ENCODE measurements at regions not wholly inside any gene's neighbourhood (a gene's known extent, or its start where the extent isn't known, plus 50 kb on each side); places are given as distances from the start of the nearest gene placed in this dataset.
A peak's percentile ranks its signal among the peaks of the same experiment; 100 is the strongest.

GRCh38 chr10:83995738-83996331 lies 143.5 kb upstream of the GHITM start:
- DNase-seq (ENCODE audit: low spot score): no peak
- Histone ChIP-seq H3K9me3 (no peaks in the 10 kb centered on the region), H3K36me3 (no peaks in the 10 kb centered on the region), H3K4me3 (no peak overlapping the region), H3K27ac (no peak overlapping the region), H3K27me3 (no peaks in the 10 kb centered on the region), H3K4me1 (no peaks in the 10 kb centered on the region)
- TF ChIP-seq CTCF (IDR thresholded peaks at IDR 0.05): no peak

GRCh38 chr10:84004221-84004620 lies 135.1 kb upstream of the GHITM start:
- Histone ChIP-seq H3K27me3 (no peaks in the 10 kb centered on the region), H3K4me1 (no peaks in the 10 kb centered on the region), H3K4me3 (no peak overlapping the region), H3K36me3 (no peaks in the 10 kb centered on the region), H3K27ac (no peak overlapping the region), H3K9me3 (no peaks in the 10 kb centered on the region)
- DNase-seq (ENCODE audit: low spot score): no peak
- no peak for TF ChIP-seq CTCF (IDR thresholded peaks at IDR 0.05)

- H3K27me3 ChIP-seq: no peaks in the 10 kb centered on the region
- no peaks in the 10 kb centered on the region for H3K9me3 ChIP-seq
- TF ChIP-seq CTCF (IDR thresholded peaks at IDR 0.05): no peak
- no peaks in the 10 kb centered on the region for H3K36me3 ChIP-seq
- no peak overlapping the region for H3K27ac ChIP-seq
- H3K4me3 ChIP-seq: no peak overlapping the region
- no peaks in the 10 kb centered on the region for H3K4me1 ChIP-seq
- no peak for DNase-seq (ENCODE audit: low spot score)
Measured at GRCh38 chr10:84005403-84005802, 133.9 kb upstream of the GHITM start.

GRCh38 chr10:84007482-84007881 lies 131.8 kb upstream of the GHITM start:
- DNase-seq (ENCODE audit: low spot score): no peak
- no peaks in the 10 kb centered on the region for H3K27me3 ChIP-seq
- H3K4me3 ChIP-seq: no peak overlapping the region
- H3K4me1 ChIP-seq: no peaks in the 10 kb centered on the region
- H3K9me3 ChIP-seq: no peaks in the 10 kb centered on the region
- no peak overlapping the region for H3K27ac ChIP-seq
- H3K36me3 ChIP-seq: no peaks in the 10 kb centered on the region
- TF ChIP-seq CTCF (IDR thresholded peaks at IDR 0.05): no peak

GRCh38 chr10:84008878-84009277 lies 130.4 kb upstream of the GHITM start:
- no peaks in the 10 kb centered on the region for H3K27me3 ChIP-seq
- H3K9me3 ChIP-seq: no peaks in the 10 kb centered on the region
- TF ChIP-seq CTCF (IDR thresholded peaks at IDR 0.05): peak in 1 of 2 donors; percentile 53
- H3K36me3 ChIP-seq: no peaks in the 10 kb centered on the region
- H3K4me1 ChIP-seq: no peaks in the 10 kb centered on the region
- DNase-seq (ENCODE audit: low spot score): no peak
- H3K4me3 ChIP-seq: no peak overlapping the region
- H3K27ac ChIP-seq: no peak overlapping the region

- no peaks in the 10 kb centered on the region for H3K4me1 ChIP-seq
- H3K27me3 ChIP-seq: no peaks in the 10 kb centered on the region
- TF ChIP-seq CTCF (IDR thresholded peaks at IDR 0.05): no peak
- H3K4me3 ChIP-seq: no peak overlapping the region
- H3K27ac ChIP-seq: no peak overlapping the region
- DNase-seq (ENCODE audit: low spot score): no peak
- H3K36me3 ChIP-seq: no peaks in the 10 kb centered on the region
- no peaks in the 10 kb centered on the region for H3K9me3 ChIP-seq
Measured at GRCh38 chr10:84012431-84012830, 126.9 kb upstream of the GHITM start.
